ENCODE measurements at regions not wholly inside any gene's neighbourhood (a gene's known extent, or its start where the extent isn't known, plus 50 kb on each side); places are given as distances from the start of the nearest gene placed in this dataset.

DNA sequence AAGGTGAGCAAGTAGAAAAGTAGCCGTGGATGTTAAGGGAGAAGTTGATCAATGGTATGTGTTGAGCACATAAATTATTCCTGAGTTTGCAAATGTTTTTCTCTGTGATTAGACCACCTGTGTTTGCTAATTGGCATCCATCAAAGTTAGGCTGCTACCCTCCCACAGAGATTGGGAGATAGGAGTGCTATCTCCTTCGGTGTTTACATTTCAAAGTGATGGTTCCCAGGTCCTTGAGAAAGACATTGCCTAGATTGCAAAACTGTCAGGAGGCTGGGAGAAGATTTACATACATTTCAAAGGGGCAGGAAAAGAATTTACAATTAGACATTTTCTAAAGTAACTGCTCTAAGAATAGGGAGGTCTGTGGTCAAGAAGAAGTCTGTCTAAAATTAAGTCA, 54.3 kb upstream of the CNTNAP4 start:
- peak; percentile 81 for DNase-seq
- WGBS, 2 experiments (ENCODE audit: insufficient coverage in 1 of 2, insufficient read length in 1 of 2): 7 to 20% methylated on average over 2 of the region's 2 CpGs
- Mint-ChIP-seq H3K4me3 (peak overlapping the region; percentile 6), H3K36me3 (ENCODE audit: low read depth) (no peaks in the 10 kb centered on the region), H3K9me3 (no peaks in the 10 kb centered on the region), H3K27ac (peak overlapping the region; percentile 72), H3K27me3 (ENCODE audit: insufficient read depth) (peaks cover 47% of the 10 kb centered on the region), H3K4me1 (peaks cover 48% of the 10 kb centered on the region)
- Histone ChIP-seq H3K27ac (ENCODE audit: low read depth, low read length) (peak overlapping the region; percentile 44), H3K36me3 (ENCODE audit: control insufficient read depth, insufficient read depth, low read length) (no peaks in the 10 kb centered on the region), H3K4me1 (ENCODE audit: control insufficient read depth, insufficient read depth, low read length) (peaks cover 12% of the 10 kb centered on the region), H3K9me3 (ENCODE audit: control insufficient read depth, low read length) (no peaks in the 10 kb centered on the region), H3K4me3 (ENCODE audit: low read length) (peak overlapping the region; percentile 36), H3K27me3 (ENCODE audit: control insufficient read depth, insufficient read depth, low read length, poor library complexity, severe bottlenecking) (no peaks in the 10 kb centered on the region), H3K9ac (ENCODE audit: extremely low read depth, low read length, poor library complexity, severe bottlenecking) (no peak overlapping the region)
- TF ChIP-seq, protein P1, sequence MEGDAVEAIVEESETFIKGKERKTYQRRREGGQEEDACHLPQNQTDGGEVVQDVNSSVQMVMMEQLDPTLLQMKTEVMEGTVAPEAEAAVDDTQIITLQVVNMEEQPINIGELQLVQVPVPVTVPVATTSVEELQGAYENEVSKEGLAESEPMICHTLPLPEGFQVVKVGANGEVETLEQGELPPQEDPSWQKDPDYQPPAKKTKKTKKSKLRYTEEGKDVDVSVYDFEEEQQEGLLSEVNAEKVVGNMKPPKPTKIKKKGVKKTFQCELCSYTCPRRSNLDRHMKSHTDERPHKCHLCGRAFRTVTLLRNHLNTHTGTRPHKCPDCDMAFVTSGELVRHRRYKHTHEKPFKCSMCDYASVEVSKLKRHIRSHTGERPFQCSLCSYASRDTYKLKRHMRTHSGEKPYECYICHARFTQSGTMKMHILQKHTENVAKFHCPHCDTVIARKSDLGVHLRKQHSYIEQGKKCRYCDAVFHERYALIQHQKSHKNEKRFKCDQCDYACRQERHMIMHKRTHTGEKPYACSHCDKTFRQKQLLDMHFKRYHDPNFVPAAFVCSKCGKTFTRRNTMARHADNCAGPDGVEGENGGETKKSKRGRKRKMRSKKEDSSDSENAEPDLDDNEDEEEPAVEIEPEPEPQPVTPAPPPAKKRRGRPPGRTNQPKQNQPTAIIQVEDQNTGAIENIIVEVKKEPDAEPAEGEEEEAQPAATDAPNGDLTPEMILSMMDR (conservative IDR thresholded peaks at IDR 0.05): no peak

DNA sequence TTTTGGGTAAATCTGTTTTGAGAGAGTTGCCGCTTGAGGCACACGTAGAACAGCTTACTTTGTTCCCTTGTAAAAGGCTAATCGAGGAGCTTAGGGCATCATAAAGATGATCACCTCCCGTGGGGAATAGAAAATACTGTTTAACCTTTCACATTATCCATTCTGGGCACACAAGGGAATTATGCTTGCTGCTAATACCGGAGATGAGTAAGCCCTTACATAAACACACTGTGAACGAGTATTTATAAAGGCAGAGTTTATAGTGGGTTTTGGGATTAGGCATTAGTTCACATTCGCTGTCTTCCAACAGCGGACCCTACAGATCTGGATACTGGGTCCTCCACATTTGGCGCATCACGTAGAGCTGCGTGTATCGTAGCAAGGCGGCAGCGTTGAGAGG, 51.2 kb upstream of the CNTNAP4 start:
- Mint-ChIP-seq H3K9me3 (peaks cover 7% of the 10 kb centered on the region), H3K27me3 (ENCODE audit: insufficient read depth) (peaks cover 60% of the 10 kb centered on the region), H3K4me1 (peaks cover 32% of the 10 kb centered on the region), H3K4me3 (no peak overlapping the region), H3K27ac (no peak overlapping the region), H3K36me3 (ENCODE audit: low read depth) (no peaks in the 10 kb centered on the region)
- TF ChIP-seq, protein P1 (conservative IDR thresholded peaks at IDR 0.05): no peak
- no peak overlapping the region for H3K9ac ChIP-seq (ENCODE audit: extremely low read depth, low read length, poor library complexity, severe bottlenecking)
- DNase-seq: no peak
- no peak overlapping the region for H3K4me3 ChIP-seq (ENCODE audit: low read length)
- H3K4me1 ChIP-seq (ENCODE audit: control insufficient read depth, insufficient read depth, low read length): peaks cover 12% of the 10 kb centered on the region
- no peaks in the 10 kb centered on the region for H3K36me3 ChIP-seq (ENCODE audit: control insufficient read depth, insufficient read depth, low read length)
- H3K27me3 ChIP-seq (ENCODE audit: control insufficient read depth, insufficient read depth, low read length, poor library complexity, severe bottlenecking): no peaks in the 10 kb centered on the region
- no peak overlapping the region for H3K27ac ChIP-seq (ENCODE audit: low read depth, low read length)
- WGBS, 2 experiments (ENCODE audit: insufficient coverage in 1 of 2, insufficient read length in 1 of 2): 93 to 94% methylated on average over 9 to 14 of the region's 14 CpGs
- peaks cover 13% of the 10 kb centered on the region for H3K9me3 ChIP-seq (ENCODE audit: control insufficient read depth, low read length)

GRCh38 chr16:76226481-76226880, 50.7 kb upstream of the CNTNAP4 start:
- TF ChIP-seq, protein P1 (conservative IDR thresholded peaks at IDR 0.05): no peak
- Histone ChIP-seq H3K4me1 (ENCODE audit: control insufficient read depth, insufficient read depth, low read length) (peaks cover 12% of the 10 kb centered on the region), H3K9me3 (ENCODE audit: control insufficient read depth, low read length) (peaks cover 13% of the 10 kb centered on the region), H3K27ac (ENCODE audit: low read depth, low read length) (no peak overlapping the region), H3K4me3 (ENCODE audit: low read length) (no peak overlapping the region), H3K36me3 (ENCODE audit: control insufficient read depth, insufficient read depth, low read length) (no peaks in the 10 kb centered on the region), H3K9ac (ENCODE audit: extremely low read depth, low read length, poor library complexity, severe bottlenecking) (no peak overlapping the region), H3K27me3 (ENCODE audit: control insufficient read depth, insufficient read depth, low read length, poor library complexity, severe bottlenecking) (no peaks in the 10 kb centered on the region)
- Mint-ChIP-seq H3K36me3 (ENCODE audit: low read depth) (no peaks in the 10 kb centered on the region), H3K4me1 (peaks cover 32% of the 10 kb centered on the region), H3K27me3 (ENCODE audit: insufficient read depth) (peaks cover 60% of the 10 kb centered on the region), H3K27ac (no peak overlapping the region), H3K4me3 (no peak overlapping the region), H3K9me3 (peaks cover 7% of the 10 kb centered on the region)
- 93 to 98% methylated on average over 3 of the region's 3 CpGs for WGBS, 2 experiments (ENCODE audit: insufficient coverage in 1 of 2, insufficient read length in 1 of 2)
- DNase-seq: no peak
